ENCODE measurements at regions not wholly inside any gene's neighbourhood (a gene's known extent, or its start where the extent isn't known, plus 50 kb on each side); places are given as distances from the start of the nearest gene placed in this dataset.

DNA sequence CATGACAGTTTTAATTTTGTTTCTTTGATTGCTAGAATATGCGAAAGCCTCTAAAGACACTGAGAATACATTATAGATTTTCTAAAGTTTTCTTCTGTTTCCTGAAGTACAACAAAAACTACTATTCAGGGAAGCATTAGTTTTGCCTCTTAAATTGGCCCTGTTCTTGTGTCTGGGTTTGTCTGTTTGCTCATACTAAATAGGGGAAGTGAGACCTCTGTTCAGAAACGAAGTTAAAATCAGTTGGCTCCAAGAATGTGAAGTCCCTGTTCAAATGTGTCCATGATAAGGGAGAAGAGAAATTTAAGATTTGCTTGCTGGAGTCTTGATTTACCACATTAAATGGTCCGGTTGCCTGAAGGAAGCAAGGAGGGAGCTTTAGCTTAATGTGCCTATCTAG is 327.3 kb upstream of the GBE1 start:
- DNase-seq (ENCODE audit: low read depth in 2 of 2): no peak

DNA sequence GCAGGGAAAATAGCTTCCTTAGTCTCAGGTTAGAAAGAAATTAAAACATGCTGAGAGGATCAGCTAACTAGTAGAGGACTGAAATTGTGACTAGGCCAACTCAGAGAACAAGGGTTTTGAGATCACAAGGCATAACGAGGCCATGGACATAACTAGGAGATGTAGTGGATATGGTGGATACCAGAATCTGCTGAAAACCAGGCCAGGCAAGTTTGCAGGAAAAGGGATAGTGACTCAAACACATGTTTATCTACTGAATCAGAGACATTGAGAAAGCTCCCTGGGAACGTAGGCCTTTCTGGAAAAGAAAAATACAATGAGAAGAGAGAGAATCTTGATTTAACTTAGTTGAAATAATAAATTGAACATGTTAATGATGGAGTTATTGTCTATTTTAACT is 326.5 kb upstream of the GBE1 start:
- no peak for DNase-seq (ENCODE audit: low read depth in 2 of 2)

- DNase-seq (ENCODE audit: low read depth in 2 of 2): no peak
Observed at GRCh38 chr3:82085851-82086475, 324.5 kb upstream of the GBE1 start.

DNA sequence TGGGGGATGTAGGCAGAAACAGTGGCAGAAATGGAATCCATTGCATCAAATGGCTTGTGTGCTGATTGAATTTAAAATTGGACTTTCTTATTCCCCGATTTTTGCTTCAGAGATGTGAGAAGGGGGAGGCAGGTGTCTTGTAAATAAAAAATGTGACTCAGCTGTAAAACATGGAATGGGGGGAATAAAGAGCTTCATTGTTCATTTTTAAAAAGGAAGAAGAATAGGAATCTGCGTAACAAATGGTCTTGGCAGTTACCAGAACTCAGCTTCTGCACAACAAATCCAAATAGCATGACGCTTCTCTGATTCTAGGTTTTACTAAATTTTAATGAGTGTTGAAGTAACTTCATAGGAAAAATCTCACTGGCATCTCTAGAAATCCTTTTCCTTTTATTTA is 323.9 kb upstream of the GBE1 start:
- DNase-seq (ENCODE audit: low read depth in 2 of 2): no peak

DNA sequence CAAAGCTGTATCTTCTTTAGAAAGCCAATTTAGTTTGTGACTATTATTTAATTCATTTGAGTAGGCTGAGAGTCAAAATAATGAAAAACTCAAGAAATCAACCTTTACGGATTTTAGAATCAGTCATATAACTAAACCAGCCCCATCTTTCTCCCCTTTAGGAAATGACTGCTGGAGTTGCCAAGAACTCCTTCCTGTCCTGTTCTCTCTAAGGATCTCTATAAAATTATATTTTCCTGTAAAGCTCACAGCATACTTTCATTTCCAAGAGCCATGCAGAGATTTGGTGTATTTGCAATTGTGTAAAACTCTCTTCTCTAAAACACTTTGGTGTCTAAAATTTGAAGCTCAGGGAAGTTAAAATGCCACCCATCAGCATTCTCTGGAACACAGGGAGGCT is 323.4 kb upstream of the GBE1 start:
- DNase-seq (ENCODE audit: low read depth in 2 of 2): no peak

DNA sequence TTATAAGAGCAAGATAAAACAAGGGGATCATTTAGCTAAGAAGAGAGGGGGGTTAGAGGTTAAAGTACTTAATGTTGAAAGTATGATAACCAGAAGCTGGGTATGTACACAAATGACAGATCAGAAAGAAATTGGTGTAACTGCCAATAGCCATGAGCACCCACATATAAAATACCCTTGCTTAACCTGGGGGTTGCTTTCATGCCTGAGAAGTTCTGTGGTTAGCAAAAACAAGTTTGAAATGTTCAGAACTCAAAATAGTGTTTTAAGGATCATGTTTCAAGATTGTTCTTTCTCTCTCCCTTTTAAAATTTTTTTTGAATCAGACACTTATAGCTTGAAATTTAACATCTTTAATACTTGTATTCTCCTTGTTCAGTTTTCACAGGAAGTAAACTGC is 321.4 kb upstream of the GBE1 start:
- DNase-seq (ENCODE audit: low read depth in 2 of 2): no peak

DNA sequence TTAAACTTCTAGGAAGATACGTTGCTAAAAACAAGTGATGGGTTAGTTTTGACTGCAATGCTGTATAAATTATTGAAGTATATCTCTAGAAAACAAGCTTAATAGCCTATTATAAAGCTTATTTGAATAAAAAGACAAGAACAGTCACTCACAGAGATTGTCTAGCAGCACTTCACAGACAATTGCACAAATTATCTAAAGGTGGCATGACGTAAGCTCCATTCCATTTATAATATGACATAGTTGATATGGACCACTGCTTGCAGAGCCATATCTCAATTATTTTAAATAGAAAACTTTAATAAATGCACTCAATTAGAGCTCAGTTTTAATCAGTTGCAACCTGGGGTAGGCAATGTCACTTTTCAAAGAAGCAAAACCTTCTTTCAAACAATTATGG is 319.9 kb upstream of the GBE1 start:
- DNase-seq (ENCODE audit: low read depth in 2 of 2): no peak

DNA sequence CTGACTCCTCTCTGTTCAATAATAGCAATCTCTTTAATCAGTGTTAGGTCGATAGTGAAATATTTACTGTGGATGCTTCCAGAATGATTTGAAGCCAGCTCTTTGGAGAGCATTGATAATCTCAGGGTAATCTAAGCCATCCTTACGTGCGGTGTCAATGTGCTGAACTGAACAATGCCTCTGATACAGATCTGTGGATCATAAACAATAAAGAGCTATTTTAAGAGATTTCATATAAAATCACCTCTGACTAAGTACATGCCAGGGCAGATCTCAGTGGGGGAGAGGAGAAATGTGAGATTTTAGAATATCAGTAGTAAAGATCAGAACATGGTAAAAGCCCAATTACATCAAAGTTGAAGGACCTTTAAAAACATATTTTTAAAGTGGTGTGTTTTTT is 319.3 kb upstream of the GBE1 start:
- DNase-seq (ENCODE audit: low read depth in 2 of 2): no peak

DNA sequence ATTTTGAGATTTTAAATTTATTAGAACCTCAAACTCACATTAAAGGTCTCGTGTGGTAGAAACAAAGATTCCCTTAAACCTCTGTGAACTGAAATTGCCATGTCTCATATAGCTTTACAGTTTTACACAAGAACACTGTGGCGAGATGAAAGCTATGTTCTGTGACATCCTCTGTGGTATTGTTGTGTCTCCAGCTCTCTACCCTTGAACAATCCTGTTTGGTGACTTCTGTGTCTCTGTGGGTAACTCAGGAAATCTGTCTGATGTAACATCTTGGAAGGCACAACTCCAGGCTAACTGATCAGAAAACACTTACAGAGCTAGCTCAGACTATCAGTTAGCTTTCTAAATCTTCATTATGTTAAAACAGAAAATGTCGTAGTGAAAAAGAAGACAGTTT is 318.8 kb upstream of the GBE1 start:
- no peak for DNase-seq (ENCODE audit: low read depth in 2 of 2)

GRCh38 chr3:82079335-82079890 is 318.0 kb upstream of the GBE1 start:
- no peak for DNase-seq (ENCODE audit: low read depth in 2 of 2)

GRCh38 chr3:82078246-82078645 is 316.8 kb upstream of the GBE1 start:
- DNase-seq (ENCODE audit: low read depth in 2 of 2): no peak

- DNase-seq (ENCODE audit: low read depth in 2 of 2): no peak
Observed at GRCh38 chr3:82067420-82067819, 306.0 kb upstream of the GBE1 start.

- DNase-seq (ENCODE audit: low read depth in 2 of 2): no peak
Observed at GRCh38 chr3:82058809-82059208, 297.4 kb upstream of the GBE1 start.

DNA sequence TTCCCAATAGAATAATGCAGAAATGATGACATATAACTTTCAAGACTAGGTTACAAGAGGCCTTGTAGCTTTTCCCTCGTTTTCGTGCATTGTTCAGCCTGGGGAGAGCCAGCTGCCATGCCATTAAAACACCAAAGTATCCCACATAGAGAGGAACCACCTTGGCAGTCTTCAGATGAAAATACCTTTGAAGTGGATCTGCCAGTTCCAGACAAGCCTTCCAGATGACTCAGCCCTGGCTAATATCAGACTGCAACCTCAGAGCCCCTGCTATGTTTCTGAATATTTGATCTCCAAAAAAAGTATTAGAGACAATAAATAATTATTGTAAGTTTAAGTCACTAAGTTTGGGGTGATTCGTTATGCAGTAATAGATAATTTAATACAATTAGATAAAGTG is 294.3 kb upstream of the GBE1 start:
- no peak for DNase-seq (ENCODE audit: low read depth in 2 of 2)

DNA sequence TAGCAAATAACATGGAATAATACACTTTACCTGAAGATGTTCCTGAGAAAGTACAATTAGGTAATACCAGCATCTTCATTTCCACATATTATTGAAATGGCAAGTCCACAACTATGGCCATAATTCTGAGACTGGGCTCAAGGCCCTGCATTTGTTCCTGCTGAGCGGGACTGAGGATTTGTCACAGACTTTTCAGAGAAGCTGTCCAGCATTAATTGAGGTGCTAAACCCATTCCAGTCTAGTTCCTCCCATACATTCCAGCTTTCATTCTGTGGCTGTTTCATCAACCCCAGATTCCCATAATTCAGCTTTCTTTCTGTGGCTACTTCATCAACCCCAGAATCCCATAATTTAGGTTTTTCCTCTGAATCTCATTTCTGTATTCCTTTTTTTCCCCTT is 293.4 kb upstream of the GBE1 start:
- DNase-seq (ENCODE audit: low read depth in 2 of 2): no peak

DNA sequence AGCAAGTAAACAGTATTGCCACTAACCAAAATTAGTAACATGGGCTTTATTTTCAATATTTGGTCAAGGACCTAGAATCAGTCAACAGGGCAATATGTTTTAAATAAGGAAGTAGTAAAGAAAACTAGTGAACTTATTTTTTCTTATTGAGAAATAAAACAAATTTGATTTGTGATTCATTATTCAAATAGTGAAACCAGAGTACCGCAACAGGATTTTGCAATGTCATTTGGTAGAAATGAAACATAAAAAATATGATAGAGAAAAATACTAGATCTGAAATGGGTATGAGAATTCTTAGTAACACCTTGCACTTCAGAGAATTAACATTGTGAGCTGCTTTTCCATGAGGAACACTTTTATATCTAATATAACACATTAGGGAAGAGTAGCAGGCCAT is 291.8 kb upstream of the GBE1 start:
- no peak for DNase-seq (ENCODE audit: low read depth in 2 of 2)

DNA sequence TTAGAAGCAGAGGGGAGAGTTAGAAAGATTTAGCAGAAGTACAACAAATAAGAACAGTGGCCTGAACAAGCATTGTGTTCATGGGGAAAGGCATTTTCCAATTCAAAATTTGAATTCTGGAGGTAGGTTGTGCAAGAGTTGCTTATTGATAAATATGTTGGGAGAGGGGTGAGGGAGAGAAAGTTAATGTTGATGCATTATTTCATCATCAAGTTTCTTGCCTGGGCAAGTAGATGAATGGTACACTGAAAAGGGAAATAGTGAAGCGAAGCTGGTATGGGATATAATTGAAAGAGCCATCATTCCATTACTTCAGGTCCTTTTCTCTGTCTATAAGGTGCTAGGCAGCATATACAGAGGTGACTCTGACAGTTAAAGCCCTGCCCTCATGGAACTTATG is 288.9 kb upstream of the GBE1 start:
- no peak for DNase-seq (ENCODE audit: low read depth in 2 of 2)

DNA sequence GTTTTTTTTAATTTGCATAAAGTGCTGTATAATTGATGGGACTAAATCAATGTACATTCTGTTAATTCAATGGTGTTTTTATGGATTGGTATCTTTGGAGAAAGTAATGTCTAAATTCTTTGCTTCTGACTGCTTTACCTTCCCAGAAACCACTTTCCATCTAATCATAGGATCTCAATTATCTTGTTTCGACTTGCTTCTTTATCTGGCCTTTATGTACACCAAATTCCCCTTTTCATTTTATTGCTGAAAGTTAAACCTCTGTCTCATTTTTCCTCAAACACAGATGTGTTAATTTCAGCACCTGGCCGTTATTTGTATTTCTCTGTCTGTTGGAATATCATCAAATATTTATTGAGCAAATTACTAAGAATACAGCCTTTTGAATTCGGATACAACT is 287.3 kb upstream of the GBE1 start:
- no peak for DNase-seq (ENCODE audit: low read depth in 2 of 2)

GRCh38 chr3:82044930-82045705 is 283.7 kb upstream of the GBE1 start:
- no peak for DNase-seq (ENCODE audit: low read depth in 2 of 2)

DNA sequence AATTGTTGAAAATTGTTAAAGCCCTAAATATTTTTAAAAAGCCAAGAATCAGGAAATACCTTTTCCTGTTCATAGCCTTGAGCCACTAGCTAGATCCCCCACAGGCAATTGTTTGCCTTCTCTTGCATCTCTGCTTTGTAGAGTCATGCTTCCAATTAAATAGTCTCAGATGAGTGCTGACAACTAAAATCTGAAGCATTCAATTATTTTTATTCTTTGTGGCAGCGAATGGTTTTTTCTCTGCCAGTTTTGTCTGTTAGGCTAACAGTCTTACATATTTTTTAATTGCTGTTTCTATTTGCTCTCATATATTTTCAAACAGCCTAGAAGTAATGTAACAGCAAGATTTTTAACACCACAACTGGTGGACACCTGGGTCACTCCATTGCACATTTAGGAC is 277.1 kb upstream of the GBE1 start:
- DNase-seq (ENCODE audit: low read depth in 2 of 2): no peak

- DNase-seq (ENCODE audit: low read depth in 2 of 2): no peak
Observed at GRCh38 chr3:82033186-82033585, 271.7 kb upstream of the GBE1 start.

GRCh38 chr3:82031596-82031995 is 270.2 kb upstream of the GBE1 start:
- no peak for DNase-seq (ENCODE audit: low read depth in 2 of 2)

DNA sequence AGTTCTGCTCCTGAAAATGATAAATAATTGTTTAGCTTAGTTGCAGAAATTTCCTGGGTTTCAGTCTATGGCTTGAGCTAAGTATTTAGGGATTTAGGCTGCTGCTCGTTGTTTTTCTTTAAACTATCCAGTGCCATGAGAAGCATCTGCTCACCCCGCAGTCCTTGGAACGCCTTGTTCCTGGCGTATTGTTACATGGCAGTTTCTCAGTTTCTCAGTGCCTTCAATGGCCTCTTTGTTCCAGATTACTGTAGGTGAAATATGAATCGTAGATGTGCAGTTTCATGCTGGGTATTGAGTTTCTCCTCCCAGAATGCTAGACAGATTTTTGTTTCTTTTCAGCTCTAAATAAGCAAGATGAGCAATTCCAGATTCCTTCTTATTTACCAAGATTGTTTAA is 269.5 kb upstream of the GBE1 start:
- DNase-seq (ENCODE audit: low read depth in 2 of 2): no peak

DNA sequence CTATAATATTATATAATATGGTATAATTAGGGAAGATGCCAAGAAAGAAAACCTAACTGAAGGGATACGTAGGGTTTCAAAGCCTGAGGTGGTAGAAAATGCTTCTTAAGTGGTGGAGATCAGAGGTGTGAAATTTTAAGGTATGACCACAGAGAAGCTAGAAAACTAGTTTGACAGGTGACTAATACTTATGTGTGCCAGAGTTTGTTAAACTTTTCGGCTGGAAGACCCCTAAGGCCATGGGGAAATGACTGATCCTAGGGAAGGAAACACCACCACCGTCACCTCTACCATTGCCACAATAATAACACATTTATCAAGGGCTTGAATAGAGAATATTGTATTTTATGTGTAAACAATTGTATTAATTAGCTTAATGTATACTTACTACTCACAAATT is 261.4 kb upstream of the GBE1 start:
- DNase-seq (ENCODE audit: low read depth in 2 of 2): no peak

Data from stimulated activated CD8-positive, alpha-beta memory T cell treated with anti-CD3 and anti-CD28 coated beads, Interleukin-2, amount 100 ng/mL, for 48 hours (primary cell).